Stimulated activated CD4-positive, alpha-beta T cell treated with anti-CD3 and anti-CD28 coated beads, Interleukin-12 subunit alpha, Interleukin-12 subunit beta, amount 100 ng/mL, for 48 hours (primary cell): ENCODE measurements at regions not wholly inside any gene's neighbourhood (a gene's known extent, or its start where the extent isn't known, plus 50 kb on each side); places are given as distances from the start of the nearest gene placed in this dataset.

Experiments
- DNase-seq, 3 donors: peaks; one replicate each; pipeline ENCODE4 v3.0.0-alpha.2; 2020; ENCODE audit warnings: low read depth in 2 of 3, low spot score in 1 of 3

DNA sequence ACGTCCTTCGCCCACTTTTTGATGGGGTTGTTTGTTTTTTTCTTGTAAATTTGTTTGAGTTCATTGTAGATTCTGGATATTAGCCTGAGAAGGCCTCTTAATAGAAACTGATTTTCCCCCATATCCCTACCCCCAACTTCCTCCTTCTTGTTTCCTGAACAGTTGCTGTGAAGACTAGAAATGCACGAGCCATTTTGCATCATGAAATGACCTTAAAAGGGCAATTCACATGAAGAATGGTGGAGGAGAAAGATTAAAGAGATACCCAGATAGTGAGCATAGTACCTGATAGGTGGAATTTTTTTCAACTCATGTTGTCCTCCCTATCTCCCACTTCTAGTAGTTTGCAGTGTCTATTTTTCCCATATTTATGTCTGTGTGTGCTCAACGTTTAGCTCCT is 55.2 kb upstream of the KCNH8 start:
- DNase-seq = no peak

DNA sequence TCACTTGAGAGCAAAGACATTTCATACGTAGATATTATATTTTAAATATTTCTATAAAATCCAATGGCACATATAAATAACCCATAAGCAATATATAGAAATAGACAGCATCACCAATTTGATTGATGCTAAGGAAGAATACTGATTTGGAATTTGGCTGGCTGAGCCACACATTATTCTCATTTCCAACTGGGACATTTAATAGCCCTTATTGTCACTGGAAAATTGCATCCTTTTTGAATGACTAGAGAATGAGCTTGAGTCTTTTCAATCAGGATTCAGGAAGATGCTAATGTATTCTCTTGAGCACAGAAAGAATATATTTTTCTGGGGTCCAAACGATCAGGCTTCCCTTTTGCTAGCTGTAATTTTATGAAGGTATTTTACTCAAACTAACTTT is 70.9 kb upstream of the KCNH8 start:
- DNase-seq = no peak

DNA sequence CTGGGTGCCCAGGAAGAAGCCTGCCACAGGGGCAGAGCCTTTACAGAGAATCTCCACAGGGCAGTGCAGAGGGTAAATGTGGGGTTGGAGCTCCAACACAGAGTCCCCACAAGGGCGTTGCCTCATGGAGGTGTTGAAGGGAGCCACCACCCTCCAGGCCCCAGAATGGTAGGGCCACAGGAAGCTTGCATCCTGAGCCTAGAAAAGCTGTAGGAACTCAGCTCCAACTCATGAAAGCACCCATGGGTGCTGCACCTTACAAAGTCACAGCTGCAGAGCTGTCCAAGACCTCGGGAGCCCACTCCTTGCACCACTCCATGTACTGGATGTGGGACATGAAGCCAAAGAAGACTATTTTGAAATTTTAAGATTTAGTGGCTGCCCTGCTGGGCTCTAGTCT is 73.3 kb upstream of the KCNH8 start:
- no peak for DNase-seq

DNA sequence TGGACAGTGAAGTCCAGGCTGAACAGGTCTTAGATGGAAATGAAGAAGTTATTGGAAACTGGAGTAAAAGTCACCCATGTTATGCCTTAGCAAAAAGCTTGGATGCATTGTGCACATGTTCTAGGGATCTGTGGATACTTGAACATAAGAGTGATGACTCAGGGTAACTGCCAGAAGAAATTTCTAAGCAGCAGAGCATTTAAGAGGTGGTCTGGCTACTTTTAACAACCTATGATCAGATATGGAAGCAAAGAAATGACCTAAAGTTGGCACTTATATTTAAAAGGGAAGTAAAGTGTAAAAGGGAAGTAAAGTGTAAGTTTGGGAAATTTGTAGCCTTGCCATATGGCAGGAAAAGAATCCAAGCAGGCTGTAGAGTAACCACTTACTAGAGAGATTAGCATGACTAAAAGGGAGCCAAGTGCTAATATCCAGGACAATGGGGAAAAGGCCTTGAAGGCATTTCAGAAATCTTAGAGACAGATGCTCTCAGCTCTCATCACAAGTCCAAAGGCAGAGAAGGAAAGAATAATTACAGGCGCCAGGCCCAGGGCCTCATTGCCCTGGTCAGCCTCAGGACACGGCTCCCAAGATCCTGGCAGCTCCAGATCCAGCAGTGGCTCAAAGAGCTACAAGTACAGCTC is 73.9 kb upstream of the KCNH8 start:
- no peak for DNase-seq

DNA sequence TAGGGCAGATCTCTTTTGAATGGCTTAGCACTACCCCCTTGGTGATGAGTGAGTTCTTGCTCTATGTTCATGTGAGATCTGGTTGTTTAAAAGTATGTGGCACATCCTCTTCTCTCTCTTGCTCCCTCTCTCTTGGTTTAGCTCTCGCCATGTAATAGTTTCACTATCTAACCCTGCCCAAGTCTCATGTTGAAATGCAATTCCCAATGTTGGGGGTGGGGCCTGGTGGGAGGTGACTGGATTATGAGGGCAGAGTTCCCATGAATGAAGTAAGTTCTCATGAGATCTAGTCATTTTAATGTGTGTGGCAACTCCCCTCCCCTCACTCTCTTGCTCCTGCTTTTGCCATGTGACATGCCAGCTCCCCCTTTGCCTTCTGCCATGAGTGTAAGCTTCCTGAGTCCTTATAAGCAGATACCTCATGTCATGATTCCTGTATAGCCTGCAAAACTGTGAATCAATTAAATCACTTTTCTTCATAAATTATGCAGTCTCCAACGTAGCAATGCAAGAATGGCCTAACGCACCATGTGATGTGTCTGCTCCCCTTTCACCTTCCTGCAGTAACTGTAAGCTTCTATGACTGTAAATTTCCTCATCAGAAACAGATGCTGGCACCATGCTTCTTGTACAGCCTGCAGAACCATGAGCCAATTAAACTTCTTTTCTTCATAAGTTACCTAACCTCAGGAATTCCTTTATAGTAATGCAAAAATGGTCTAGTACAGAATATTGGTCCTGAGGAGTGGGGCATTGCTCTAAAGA is 74.8 kb upstream of the KCNH8 start:
- no peak for DNase-seq

DNA sequence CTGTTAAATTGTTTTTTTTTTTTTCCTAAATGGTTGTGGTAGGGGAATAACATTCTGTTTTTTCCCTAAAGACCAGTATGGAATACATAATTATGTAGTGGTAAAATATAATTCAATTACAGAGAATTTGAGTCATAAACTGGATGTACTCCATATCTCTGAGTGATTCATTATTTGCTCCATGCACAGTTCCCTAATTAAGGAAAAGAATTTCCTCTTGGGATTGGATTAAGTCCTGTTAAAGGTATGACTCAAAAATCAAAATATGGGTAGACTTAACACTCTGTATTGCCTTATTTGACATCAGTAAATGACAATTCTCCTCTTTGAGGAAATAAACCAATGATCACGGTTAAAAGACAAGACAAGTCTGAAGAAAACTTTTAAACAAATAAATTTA is 78.0 kb upstream of the KCNH8 start:
- DNase-seq = no peak

DNA sequence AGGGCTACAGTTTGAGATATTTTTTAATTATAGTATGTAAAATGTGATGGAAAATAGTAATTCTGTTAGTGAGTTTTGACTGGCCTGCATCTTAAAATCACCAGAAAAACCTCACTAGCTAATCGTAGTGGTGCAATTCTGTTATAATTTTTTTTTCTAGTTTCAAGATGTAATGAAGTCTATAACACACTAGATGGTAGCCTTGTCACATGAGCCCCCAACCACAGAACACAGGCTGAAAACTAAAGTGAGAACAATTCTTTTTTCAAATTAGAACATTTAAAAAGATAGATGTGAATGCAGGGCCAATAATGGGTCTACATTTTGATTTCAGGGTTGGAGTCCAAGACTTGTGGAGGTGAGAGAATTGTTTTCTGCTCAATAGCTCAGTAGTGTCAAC is 83.3 kb upstream of the KCNH8 start:
- no peak for DNase-seq

DNA sequence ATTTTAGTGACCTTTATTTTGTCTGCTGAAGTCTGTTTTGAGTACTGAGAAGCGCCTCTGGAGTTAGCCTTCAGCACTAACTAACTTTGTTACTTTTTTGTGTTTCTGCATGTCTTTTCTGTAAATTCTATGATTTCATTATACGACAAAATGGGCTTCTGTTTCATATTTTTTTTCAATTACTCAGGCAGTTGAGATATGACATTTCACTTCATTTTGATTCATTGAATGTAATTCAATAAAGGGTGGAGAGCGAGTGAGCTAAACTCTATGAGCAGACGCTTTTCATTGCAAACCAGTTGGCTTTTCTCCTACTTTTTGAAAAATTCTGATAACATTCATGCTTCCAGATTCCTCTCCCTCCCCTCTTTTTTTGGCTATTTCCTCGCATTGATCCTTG is 84.4 kb upstream of the KCNH8 start:
- DNase-seq = no peak

DNA sequence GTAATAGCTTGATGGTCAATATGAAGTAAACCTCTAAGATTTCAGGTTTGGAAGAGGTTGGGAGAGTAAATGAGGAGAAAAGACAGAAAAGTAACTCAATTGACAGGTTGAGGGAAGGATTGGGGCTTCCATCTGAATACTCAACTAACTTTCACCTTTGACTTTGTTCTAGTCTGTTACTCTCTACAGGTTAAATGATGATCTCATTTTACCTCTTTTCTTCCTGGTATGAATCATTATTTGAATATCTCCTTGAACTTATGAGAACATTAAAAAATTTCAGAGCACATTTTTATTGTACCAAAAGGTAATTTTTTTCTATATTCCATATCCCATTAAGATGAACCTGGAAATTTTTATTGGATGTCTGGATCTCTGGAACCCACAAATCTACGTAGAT is 87.9 kb upstream of the KCNH8 start:
- DNase-seq = no peak

DNA sequence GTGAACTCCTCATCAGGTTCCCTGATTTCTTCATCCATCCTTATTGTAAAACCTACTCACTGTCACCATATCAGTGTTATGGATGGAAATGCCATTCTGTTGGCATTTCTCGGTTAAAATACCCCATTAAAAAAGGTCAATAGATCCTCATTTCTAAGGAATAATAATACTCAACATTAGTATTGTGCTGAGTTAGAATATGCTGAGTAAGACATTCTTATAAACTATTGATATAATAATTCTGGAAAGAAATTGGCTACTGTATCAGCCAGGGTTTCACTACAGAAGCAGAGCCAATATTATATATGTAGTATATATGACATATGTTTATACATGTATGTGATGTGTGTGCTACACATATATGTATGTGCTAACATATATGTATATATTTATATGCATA is 95.4 kb upstream of the KCNH8 start:
- no peak for DNase-seq

DNA sequence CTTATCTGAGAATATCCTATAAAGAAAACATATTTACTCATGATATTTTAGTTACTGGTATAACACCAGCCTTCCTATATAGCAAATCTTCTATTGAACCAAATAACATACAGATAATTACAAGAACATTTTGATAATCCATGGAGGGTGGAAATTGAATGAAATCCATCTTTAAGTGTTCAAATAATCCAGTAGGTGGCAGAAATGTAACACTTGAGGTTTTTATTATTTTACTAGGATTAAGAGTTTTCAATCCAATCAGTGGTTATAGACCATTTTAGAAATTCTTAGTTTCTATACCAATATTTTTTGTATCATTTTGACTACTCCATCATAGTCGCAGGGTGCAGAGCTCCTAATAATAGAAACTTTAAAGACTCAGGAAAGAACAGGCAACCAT is 101.9 kb upstream of the KCNH8 start:
- DNase-seq = no peak

DNA sequence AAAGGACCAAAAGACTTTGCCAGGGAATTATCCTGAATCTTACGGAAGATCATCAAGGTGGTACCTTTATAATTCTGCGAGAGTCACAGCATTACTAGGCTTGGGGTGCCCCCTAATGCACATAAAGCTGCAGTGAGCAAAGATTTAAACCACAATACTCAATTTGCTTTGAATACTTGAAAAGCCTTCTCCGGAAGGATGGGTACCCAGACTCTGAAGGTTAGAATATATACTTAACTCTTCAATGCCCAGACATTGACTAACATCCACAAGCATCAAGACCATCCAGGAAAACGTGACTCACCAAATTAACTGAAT is 117.8 kb upstream of the KCNH8 start:
- DNase-seq = no peak

DNA sequence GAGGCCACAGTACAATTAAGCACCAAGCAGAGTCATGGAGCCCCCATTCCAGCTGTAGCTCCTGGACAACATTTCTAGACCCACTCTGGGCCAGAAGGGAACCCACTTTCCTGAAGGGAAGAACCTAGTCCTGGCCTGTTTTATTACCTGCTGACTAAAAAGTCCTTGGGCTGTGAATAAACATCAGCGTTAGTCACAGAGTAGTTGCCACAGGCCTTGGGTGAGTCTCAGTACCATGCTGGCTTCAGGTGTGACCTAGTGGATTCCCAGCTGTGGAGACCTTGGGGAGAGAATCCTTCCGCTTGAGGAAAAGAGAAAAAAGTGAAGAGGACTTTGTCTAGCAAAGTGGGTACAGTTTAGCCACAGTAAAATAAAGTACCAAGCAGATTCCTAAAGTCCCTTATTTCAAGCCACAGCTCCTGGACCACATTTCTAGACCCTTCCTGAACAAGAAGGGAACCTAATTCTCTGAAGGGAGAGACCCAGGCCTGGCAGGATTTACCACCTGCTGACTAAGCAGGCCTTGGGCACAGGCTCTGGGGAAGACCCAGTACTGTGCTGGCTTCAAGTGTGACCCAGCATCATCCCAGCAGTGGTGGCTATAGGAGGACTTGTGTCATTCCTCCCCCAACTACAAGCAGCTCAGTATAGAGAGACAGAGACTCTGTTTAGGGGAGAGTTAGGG is 118.3 kb upstream of the KCNH8 start:
- no peak for DNase-seq

DNA sequence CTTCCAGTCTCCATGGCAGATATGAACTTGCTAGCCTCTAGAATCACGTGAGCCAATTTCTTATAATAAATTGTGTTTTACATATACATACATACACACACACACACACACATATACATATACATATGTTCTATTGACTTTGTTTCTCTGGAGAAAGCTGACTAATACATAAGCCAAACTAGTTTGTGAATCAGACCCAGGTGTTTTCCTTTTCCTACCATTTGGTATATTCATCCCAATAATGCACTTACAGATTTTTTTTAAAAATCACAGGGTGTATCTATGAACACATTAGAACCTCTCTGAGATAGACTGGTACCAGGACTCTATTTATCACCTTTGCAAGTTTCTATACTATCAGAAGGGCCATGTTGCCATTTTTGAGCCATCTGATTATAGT is 122.9 kb upstream of the KCNH8 start:
- DNase-seq = no peak

DNA sequence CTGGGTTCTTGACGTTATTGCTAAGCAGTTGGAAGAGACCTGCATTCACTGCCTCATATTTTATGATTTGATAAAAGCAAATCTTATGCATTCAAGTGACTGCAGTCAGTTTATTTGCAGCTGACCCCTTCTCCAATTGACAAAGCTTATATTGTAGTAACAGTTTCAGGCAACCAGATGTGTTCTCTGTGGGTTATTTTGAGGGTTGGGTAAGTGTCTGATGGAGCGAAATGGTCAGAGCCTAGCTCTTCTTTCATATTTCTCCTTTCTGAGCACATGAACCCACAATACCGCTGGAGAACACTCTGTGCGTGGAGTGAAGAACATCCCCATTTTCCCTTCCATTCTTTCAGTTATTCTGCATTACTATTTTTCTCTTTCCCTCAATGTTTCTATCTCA is 125.8 kb upstream of the KCNH8 start:
- DNase-seq = no peak

DNA sequence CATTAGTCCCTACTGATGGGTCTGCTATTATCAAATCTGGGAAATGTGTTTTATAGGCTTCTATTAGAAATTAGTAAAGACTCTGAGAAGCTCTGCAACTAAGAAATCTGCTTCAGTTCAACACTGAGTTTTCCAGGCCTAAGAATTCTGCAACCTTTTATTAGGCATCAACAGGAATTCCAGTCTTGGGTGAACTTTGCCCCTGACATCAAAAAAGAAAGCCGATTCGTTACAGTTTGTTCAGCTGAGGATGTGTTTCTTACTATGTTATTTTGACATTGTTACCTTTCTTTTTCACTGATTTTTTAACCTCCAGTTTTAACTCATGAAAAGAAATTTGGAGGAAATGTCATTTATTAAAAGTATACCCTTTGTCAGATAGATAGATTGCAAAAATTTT is 131.5 kb upstream of the KCNH8 start:
- DNase-seq = no peak

DNA sequence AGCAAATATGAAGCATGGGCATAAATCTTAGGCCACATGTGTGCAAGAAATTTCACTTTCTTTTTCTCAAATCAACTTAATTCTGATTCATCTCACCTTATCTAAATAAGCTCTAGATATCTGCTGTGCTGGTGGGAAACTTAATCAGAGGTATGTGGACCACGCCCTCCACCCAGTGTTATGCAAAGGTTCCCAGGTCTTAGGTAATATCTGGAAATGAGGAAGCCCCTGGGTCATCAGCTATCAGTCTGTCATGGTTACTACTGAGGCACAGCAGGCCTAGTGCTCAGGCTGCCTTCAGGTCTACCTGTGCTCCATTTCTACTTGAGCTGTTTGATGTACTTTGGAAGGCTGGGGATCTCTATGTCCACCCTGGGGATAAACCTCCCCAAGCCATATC is 134.4 kb upstream of the KCNH8 start:
- DNase-seq = no peak

DNA sequence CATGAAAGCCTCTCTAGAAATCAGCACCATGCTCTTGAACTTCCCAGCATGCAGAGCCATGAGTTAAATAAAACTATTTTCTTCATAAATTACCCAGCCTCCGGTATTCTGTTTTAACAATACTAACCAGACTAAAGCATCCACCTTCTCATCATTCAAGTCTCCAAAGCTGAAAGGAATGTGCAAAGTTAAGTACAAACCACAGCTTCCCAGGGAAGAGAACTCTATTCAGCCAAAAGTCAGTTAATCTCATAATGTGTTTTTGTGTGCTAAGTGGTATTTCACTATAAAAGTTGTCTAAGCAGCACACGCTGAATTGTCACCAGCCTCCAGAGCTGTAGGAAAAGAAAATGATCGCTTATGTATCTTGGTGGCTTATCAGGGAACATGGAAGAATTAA is 135.5 kb upstream of the KCNH8 start:
- DNase-seq = no peak

DNA sequence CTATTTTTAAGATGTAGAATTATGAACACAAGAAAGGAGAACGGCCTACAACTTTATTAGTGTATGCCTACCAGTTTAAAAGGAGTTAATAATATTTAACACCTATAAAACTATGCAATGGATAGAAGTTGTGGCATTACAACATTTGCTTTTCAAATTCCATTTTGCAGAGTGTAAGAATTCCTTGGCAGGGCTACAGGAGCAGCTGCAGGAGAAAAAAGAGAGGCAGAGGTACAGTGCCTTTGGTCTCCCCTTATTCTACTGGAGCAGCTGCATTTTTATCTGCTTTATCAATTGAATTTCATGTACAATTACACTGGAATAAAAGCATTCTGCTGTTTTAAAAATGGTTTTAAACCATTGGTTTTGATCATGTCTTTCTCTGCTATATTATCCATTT is 145.7 kb upstream of the KCNH8 start:
- DNase-seq = no peak

DNA sequence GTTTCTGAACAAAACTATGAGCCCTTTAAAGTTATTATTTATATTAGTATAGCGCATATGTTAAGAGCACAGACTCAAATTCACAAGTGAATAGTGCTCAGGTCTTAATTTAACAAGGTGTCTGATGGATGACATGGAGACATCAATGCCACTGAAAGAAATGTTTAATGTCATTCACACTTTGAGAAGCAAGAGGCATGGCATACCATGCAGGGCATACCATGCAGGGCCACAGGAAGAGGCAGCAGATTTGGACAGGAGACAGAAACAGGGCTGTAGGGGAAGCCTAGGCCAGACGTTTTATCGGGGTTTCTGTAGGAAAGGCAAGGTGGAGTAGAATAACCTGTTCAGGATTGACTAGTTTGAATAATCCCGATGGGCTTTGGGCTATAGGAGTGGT is 150.2 kb upstream of the KCNH8 start:
- no peak for DNase-seq

DNA sequence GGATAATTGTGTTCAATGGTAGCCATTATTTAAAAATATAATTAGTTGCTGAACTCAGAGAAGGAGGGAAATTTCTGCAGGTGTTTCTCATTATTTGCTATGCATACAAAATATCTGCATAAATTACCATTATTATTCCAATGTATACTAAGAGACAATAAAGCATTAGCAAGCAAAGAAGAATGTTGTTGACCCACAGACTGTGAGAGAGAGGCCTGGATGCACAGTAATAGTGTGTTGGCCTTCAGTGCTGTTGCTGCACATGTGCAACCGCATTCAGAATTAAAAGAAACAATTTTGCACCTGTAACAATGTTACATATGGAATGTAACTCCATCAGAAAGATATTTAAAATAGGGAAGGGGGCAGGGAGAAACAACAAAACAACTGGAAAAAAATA is 155.6 kb upstream of the KCNH8 start:
- no peak for DNase-seq

DNA sequence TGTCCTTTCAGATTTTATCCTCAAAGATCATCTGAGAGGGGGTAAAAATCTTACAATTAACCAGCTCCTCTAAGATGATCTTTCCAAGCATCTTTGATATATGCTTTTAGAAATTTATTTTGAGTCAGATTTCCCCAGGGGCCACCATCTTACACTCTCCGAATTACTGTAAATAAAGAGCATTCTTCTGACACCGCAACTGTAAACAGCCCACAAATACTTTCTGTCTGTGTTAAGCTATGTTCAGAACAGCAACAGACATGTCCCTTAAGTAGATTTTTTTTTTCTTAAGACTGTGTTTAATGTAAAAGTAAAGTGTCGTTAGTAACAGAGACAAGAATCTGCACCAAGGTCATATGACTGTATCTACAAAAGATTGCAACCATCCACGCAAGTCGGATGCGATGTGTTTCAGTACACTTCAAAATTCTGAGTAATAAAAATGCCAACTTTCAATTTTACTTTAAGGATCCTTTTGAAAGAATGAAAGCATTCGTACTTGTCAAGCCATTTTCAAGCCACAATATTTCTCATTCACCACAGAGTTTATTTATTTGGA is 159.0 kb upstream of the KCNH8 start:
- DNase-seq = no peak
